H1 (cell line): ENCODE measurements at regions not wholly inside any gene's neighbourhood (a gene's known extent, or its start where the extent isn't known, plus 50 kb on each side); places are given as distances from the start of the nearest gene placed in this dataset.

Experiments
- CTCF ChIP-seq, 3 experiments: IDR thresholded peaks; 1 replicate in 2 of 3; 2 replicates in 1 of 3; pipeline versions ENCODE4 v1.5.1 to v1.6.1; 2011; ENCODE audit warnings: low read length in 3 of 3, mild to moderate bottlenecking in 3 of 3, inconsistent platforms in 2 of 3, low read depth in 1 of 3, moderate library complexity in 1 of 3; ENCODE audit not compliant: insufficient read depth in 1 of 3; ENCODE audit errors: control extremely low read depth in 1 of 3
- SRF ChIP-seq: IDR thresholded peaks from 2 replicates; pipeline ENCODE4 v1.6.1; 2011; ENCODE audit warnings: mild to moderate bottlenecking, low read depth, low read length, moderate library complexity

GRCh38 chr4:137823007-137823406 lies 290.7 kb upstream of the PCDH18 start:
- TF ChIP-seq CTCF (IDR thresholded peaks at IDR 0.05; ENCODE audit: control extremely low read depth in 1 of 3, insufficient read depth in 1 of 3, low read depth in 1 of 3, low read length in 3 of 3), result no peak
- no peak for TF ChIP-seq SRF
